Esophagus squamous epithelium (tissue), 4 donors: ENCODE measurements at regions not wholly inside any gene's neighbourhood (a gene's known extent, or its start where the extent isn't known, plus 50 kb on each side); places are given as distances from the start of the nearest gene placed in this dataset.

Source experiments
- POLR2A ChIP-seq, 4 donors: fragments of 450-650 bp; IDR thresholded peaks; one replicate each; pipeline ENCODE4 v1.6.1; 2017; ENCODE audit warnings: antibody characterized with exemption in 4 of 4, mild to moderate bottlenecking in 4 of 4, moderate library complexity in 3 of 4
- TF ChIP-seq, protein P1 (sequence below), 6 experiments: fragments of 450-650 bp in 4 of 6; fragments of 200-600 bp in 2 of 6; sonication (generic) in 2 of 6; IDR thresholded peaks; one replicate each; pipeline ENCODE4 v1.5.1; 2016 to 2019; ENCODE audit warnings: antibody characterized with exemption in 6 of 6, mild to moderate bottlenecking in 4 of 6, moderate library complexity in 4 of 6

GRCh38 chr6:102815207-102815606, 1421.7 kb downstream of the GRIK2 start:
- TF ChIP-seq, protein P1, sequence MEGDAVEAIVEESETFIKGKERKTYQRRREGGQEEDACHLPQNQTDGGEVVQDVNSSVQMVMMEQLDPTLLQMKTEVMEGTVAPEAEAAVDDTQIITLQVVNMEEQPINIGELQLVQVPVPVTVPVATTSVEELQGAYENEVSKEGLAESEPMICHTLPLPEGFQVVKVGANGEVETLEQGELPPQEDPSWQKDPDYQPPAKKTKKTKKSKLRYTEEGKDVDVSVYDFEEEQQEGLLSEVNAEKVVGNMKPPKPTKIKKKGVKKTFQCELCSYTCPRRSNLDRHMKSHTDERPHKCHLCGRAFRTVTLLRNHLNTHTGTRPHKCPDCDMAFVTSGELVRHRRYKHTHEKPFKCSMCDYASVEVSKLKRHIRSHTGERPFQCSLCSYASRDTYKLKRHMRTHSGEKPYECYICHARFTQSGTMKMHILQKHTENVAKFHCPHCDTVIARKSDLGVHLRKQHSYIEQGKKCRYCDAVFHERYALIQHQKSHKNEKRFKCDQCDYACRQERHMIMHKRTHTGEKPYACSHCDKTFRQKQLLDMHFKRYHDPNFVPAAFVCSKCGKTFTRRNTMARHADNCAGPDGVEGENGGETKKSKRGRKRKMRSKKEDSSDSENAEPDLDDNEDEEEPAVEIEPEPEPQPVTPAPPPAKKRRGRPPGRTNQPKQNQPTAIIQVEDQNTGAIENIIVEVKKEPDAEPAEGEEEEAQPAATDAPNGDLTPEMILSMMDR (IDR thresholded peaks at IDR 0.05), result no peak
- no peak for TF ChIP-seq POLR2A (IDR thresholded peaks at IDR 0.05)
